Fibroblast of mammary gland (primary cell): ENCODE measurements at regions not wholly inside any gene's neighbourhood (a gene's known extent, or its start where the extent isn't known, plus 50 kb on each side); places are given as distances from the start of the nearest gene placed in this dataset.

Experiments used
- DNase-seq: peaks from one replicate; pipeline ENCODE4 v3.0.0-alpha.2; 2010; ENCODE audit warnings: low read depth
- H3K4me3 ChIP-seq: 2 replicates; pipeline ENCODE4 v1.5.1; 2011; ENCODE audit warnings: low read depth, mild to moderate bottlenecking, low read length, moderate library complexity; ENCODE audit not compliant: control insufficient read depth
- CTCF ChIP-seq: conservative IDR thresholded peaks from 2 replicates; pipeline ENCODE4 v1.5.1; 2011; ENCODE audit warnings: low read depth, low read length, inconsistent platforms; ENCODE audit not compliant: control insufficient read depth, insufficient read depth

- peak; percentile 76 for TF ChIP-seq CTCF
- peak; percentile 61 for DNase-seq
- H3K4me3 ChIP-seq = no peak overlapping the region
These were observed 1693.4 kb upstream of the SLC39A10 start for GRCh38 chr2:193963472-193964119.

GRCh38 chr2:193946806-193947205 lies 1710.2 kb upstream of the SLC39A10 start:
- H3K4me3 ChIP-seq = no peak overlapping the region
- DNase-seq = no peak
- TF ChIP-seq CTCF = no peak

GRCh38 chr2:193943406-193943960 lies 1713.5 kb upstream of the SLC39A10 start:
- DNase-seq = no peak
- TF ChIP-seq CTCF = no peak
- H3K4me3 ChIP-seq = no peak overlapping the region

- TF ChIP-seq CTCF = no peak
- no peak overlapping the region for H3K4me3 ChIP-seq
- no peak for DNase-seq
These were observed 1721.9 kb upstream of the SLC39A10 start for GRCh38 chr2:193935114-193935513.

GRCh38 chr2:193929131-193929530 lies 1727.9 kb upstream of the SLC39A10 start:
- H3K4me3 ChIP-seq = no peak overlapping the region
- DNase-seq = no peak
- no peak for TF ChIP-seq CTCF

- no peak overlapping the region for H3K4me3 ChIP-seq
- TF ChIP-seq CTCF = no peak
- DNase-seq = no peak
These were observed 1712.8 kb upstream of the TMEFF2 start for GRCh38 chr2:193907561-193907960.
